Nucleus accumbens (tissue), 56 donors: ENCODE measurements at regions not wholly inside any gene's neighbourhood (a gene's known extent, or its start where the extent isn't known, plus 50 kb on each side); places are given as distances from the start of the nearest gene placed in this dataset.
"Not testable (repeated sequence)": the region's sequence is repeated elsewhere in the genome, so short reads cannot be mapped to it uniquely, and the experiment has no call there.

Source experiments
- DNase-seq, 56 donors: peaks; one replicate each; lab custom pipeline; 2025; lab: John Stamatoyannopoulos, UW

DNA sequence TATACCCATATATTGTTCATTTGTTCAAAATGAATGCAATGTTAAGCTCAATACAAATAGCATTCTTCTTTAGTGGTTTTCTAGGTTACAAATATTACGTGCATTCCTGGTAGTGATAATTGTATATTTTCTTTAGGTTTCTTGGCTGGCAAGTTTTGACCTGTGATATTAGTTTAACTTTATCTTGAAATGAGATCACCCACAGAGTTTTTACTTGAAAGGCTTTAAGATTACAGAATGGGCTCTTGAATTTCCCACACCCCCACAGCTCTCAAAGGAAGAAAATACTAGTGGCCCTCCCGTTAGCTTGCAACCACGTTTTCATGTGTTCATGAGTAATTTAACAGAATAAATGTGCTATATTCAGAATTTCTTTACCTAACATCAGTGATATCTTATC lies 1315.5 kb upstream of the GJE1 start:
- DNase-seq = no peak

DNA sequence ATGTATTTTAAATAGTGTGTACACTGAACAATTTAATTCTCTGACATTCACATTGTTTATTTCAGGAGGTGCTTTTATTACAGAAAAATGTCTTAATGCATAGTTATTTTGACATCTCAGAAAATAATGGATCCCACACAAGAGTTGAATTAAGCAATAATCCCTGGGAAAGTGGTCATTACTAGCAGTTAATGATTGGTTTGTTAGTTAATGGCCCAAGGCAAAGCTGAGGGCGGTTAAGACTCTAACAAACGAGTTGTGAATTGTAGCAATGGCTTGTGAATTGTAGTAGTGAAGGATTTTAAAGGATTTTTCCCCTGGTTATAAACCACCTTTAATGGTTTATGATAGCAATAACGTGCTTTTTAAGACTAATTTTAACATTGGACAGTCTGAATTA lies 1316.0 kb upstream of the GJE1 start:
- DNase-seq = no peak

DNA sequence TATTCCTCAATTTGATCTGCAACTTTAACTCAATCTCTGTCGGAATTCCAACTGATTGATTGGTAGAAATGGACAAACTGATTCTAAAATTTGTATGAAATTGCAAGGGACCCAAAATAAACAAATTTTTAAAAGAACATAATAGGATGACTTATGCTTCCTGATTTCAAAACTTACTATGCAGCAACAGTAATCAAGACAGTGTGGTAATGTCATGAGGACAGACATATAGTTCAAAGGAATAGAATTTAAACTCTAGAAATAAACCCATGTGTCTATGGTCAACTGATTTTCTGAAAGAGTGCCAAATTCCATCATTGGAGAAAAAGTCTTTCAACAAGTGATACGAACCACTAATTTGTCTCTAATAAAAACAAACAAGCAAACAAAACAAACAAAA lies 1320.1 kb upstream of the GJE1 start:
- no peak for DNase-seq

DNA sequence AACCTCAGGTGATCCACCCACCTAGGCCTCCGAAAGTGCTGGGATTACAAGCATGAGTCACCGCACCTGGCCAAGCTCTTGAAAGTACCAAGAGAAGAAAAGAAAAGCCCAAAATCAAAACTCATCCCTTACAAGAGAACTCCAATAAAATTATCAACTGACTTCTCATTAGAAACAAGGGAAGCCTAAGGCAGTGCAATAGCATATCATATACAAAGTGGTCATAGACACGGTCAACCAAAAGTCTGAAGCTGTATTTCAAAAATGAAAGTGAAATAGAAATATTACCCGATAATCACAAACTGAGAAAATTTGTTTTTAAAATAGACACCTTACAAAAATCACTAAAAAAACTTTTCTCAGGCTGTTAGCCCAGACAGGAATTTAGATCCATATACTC lies 1321.1 kb upstream of the GJE1 start:
- no peak for DNase-seq

DNA sequence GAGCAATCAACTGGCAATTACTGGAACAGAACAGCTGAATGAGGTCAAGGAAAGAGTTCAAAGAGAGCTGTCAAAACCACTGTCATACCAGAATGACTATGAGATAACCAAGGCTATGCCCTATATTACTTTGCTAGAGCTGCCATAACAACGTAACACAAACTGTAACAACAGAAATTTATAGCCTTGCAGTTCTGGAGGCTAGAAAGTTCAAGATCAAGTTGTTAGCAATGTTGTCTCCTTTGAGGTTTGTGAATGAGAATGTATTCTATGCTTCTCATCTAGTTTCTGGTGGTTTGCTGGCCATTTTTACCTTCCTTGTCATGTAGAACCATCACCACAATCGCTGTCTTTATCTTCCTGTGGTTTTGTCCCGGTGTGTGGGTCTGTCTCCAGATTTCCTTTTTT lies 1323.0 kb upstream of the GJE1 start:
- DNase-seq = no peak

DNA sequence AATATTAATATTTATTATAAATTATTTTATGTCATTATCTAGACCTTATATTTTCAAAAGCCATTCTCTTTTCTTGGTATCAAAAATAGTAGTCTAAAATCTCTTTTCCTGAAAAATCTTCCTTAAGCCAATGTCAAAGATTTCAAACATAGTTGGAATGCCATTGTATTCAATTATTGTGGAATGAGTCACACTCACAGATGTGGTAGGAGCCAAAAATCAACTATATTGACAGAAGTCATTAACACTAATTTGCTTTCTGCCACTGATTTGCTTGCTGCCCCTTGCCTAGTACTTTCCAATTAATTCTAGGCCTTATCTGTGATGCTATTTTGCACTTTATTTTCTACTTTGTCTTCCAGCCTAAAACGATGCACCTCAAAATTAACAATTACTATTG lies 1326.3 kb upstream of the GJE1 start:
- no peak for DNase-seq

DNA sequence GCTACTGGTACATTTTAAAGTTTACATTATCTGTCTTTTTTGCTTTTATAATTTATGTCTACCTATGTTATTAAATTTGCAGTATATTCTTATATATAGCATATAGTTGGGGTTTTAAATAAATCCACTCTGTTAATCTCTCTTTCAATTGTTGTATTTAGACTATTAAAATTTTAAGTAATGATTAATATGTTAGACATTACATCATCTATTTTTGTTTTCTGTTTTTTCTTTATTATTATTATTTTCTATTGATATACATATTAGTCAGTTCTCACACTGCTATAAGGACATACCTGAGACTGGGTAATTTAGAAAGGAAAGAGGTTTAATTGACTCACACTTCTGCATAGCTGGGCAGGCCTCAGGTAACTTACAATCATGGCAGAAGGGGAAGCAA lies 1338.2 kb upstream of the GJE1 start:
- no peak for DNase-seq

DNA sequence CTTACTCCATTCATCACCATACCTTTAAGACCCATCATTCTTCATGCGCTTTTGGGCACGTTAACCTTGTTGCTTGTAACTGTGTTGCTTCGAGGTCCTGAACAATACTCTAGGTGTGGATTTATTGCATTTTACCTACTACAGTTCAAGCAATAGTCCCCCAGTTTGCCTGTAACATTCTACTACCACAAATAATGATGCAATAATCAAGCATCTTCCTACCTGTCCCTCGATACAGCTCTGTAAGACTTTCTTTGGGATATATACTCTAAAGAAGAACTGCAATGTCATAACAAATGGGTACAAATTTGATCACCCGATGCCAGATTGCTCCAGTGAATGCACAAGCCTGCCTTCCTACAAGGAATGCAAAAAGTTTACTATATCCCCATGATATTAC lies 1342.6 kb upstream of the GJE1 start:
- no peak for DNase-seq

DNA sequence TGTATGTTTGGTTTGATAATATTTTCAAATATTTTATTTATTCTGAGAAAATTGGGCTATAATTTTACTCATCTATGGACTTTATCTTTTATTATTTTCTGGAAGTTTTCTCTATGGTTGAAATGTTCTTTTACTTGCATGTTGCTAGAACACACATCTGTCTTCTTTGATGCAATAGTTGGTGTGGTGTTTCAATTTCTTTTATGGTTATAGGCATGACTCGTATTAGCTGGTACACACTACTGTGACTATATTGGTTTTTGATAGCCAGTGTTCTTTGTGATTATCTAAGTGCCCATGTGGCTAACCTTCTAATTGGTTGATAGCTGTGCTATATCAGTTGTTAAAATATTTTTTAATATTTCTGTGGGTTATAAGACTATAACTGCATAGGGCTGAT lies 1343.3 kb upstream of the GJE1 start:
- no peak for DNase-seq

DNA sequence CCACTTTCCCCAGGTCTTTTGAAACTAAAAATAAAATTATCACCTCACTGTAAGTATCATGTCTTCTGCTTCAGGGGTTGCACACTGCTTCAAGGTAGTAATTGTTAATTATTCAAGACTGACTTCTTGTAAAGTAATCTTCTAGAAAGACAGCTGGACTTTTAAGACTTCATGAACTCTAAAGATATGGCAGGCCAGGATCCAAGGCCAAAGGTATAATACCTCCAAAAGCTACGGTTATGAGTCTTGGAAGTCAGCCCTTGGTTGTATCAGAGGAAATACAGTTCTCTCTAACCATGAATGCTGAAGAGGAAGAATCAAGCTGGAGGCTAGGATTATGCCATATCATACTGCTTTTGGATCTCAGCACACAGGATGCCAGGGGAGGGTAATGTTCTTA lies 1346.8 kb upstream of the GJE1 start:
- no peak for DNase-seq

DNA sequence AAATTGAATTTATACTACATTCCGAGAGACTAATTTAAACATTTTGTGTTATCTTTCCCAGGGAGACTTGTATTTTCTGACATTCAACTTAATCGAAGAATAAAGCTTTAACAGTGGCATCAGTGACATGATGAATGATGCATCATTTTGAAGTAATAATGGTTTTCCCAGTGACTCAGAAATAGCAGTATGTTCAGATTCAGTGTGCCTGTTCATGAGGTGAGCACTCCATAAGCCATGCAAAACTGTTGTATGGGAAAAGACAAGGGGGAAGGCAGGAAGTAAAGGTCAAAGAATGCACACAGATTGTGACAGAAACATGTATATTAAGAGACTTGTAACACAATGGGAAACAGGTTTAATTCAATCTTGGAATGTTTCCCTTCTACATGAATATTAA lies 1348.2 kb upstream of the GJE1 start:
- DNase-seq = no peak

DNA sequence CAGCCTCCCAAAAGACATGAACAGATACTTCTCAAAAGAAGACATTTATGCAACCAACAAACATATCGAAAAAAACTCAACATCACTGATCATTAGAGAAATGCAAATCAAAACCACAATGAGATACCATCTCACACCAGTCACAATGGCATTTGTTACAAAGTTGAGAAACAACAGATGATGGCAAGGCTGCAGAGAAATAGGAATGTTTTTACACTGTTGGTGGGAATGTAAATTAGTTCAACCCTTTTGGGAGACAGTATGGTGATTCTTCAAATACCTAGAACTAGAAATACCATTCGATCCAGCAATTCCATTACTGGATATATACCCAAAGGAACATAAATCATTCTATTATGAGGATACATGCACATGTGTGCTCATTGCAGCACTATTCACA lies 1349.2 kb upstream of the GJE1 start:
- DNase-seq = not testable (repeated sequence)

DNA sequence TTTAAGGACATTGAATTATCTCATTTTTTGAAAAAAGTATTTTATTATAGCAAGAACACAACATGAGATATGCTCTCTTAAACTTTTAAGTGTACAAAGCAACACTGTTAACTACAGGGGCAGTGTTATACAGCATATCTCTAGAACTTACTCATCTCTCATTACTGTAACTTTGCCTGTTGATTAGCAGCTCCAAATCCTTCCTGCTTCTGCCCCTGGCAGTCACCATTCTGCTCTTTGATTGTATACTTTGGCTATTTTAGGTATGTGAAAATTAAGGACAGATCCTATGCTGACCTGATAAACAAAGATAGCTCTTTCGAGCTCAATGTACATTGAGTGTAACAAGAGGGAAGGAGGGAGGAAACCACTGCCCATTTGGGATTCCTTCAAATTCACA lies 1349.8 kb upstream of the GJE1 start:
- DNase-seq = no peak

DNA sequence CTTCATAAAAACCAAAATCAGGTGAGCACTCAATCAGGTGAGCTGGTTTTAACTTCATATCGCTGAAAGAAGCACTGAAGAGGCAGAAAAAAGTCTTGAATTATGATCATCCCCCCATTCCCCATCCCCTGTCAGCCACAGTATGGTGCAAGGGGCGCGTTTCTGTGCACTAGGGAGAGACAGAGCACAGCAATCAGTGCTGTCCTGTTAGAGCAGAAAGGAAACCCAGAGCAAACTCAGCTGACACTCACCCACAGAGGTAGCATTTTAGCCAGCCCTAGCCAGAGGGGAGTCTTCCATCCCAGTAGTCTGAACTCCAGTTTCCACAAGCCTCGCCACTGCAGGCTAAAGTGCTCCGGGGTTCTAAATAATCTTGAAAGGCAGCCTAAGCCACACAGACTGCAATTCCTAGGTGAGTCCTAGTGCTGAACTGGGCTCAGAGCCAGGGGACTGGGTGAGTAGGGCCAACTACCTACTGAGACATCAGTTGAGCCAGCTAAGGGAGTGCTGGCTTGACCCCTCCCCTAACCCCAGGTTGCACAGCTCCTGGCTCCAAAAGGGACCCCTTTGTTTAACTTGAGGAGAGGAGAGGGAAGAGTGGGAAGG lies 1352.6 kb upstream of the GJE1 start:
- no peak for DNase-seq

DNA sequence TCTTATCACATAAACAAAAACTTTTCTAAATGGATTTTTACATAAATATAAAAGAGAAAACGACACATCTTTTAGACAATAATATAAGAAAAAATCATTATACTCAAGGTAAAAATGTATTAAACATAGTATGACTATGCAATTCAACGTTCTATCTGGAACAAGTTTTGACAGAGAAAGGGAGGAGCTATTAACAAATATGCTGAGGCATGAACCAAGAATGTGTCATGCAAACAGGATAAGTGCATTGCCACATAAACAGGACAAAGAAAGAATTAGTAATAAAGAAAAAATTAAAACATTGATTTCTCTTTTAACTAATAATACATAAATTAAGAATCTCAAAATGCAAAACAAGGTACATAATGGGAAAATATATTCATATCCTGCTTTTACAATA lies 1353.4 kb upstream of the GJE1 start:
- no peak for DNase-seq

DNA sequence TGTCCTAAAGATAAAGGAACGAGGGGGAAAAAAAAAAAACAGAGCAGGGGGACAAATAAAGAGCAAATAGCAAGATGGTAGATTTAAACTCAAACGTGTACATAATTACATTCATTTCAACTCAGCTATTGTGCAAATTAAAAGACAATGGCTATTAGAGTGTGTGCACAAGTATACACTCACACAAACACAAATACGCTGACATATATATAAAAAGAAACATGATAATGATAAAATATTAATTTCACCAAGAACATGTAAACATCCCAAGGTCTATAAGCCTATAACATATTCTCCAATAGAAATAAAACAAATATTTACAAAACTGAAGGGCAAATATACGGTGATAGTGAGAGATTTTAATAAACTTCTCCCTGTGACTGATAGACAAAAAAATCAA lies 1354.9 kb upstream of the GJE1 start:
- no peak for DNase-seq

DNA sequence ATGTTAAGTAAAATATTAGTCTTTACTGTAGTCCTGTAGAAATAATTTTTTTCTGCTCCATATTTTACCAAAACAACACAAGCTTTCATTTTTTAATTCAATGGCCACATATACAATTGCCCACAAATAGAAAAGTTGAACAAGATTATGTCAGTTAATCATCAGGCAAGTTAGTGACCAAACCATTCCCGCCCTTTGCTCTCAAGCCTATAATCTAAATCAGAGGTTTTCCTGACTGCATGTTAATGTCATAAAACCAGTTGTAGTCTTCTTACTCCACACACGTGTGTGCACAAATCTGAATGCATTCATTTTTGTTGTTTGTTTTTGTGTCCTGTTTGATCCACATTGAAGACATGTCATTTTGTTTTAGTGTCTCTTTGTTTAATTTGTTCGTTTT lies 1357.7 kb upstream of the GJE1 start:
- DNase-seq = no peak

DNA sequence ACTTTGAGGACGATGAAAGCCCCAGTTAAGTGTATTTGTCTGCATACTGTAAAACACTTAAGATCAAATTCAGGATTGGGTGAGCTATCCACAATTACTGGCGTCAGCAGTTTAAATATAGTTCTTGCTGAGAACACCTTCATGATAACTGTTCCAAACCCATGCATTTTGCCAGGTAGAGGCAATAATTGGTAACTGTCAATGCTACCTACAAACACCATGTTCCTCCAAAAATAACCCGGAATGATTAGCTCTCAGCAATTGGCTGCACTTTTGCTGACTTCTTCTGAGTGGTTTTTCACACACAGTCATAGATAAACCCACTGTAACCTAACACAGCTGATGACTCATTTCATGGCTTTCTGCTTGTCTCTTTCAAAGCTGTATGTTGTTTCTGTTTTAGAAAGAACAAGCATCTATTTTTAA lies 1358.6 kb upstream of the GJE1 start:
- peak in 12 of 56 donors; percentile 1 to 64 (median 12) for DNase-seq

DNA sequence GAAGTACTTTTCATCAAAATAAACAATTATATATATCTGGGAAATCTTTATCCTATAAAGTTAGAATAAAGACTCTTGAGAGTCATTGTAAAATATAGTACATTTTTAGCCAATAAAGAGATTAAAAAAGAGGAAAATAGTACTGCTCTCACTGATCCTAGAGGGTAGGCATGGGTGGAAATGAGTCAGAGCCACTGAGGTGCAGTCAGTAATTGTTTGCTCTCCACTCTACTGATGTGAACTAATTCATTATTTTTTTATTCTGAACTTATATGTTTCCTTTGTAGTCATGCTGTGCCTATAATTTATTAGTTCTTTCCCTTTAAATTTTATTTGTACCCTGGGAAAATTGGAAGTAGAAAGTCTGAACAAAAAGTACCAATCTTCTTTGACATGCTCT lies 1359.4 kb upstream of the GJE1 start:
- no peak for DNase-seq

DNA sequence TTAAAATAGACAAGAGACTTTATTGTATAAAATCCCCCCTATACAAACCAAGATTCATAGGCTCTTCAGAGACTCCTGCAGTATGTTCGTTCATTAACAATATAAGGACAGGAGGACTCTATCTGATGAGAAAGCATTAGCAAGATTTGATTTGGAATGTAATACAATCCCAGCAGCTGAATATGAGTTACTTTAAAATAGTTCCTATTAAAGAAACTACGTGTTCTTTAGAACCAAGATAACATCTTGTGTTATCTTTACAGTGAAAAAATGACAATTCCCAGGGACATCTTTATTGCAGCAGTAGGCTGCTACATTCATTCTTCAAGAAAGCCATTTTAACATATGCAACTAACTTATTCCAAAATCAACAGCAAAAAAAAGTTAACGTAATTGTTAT lies 1360.1 kb upstream of the GJE1 start:
- DNase-seq = no peak

DNA sequence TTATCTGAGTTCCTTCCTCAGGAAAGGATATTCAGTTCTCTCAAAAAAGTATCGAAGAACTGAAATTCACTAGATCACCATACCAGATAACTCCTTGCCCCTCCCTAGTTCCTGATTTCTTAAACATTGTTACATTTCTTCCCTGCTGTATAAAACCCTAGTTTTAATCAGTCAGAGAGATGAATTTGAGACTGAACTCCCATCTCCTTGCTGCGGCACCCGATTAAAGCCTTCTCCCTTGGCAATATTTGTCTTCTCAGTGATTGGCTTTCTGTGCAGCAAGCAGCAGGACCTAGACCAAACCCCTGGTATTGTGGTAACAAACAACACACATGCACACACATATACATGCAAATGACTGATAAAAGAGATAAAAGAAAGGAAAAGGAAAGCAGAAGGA lies 1364.6 kb upstream of the GJE1 start:
- DNase-seq = no peak

DNA sequence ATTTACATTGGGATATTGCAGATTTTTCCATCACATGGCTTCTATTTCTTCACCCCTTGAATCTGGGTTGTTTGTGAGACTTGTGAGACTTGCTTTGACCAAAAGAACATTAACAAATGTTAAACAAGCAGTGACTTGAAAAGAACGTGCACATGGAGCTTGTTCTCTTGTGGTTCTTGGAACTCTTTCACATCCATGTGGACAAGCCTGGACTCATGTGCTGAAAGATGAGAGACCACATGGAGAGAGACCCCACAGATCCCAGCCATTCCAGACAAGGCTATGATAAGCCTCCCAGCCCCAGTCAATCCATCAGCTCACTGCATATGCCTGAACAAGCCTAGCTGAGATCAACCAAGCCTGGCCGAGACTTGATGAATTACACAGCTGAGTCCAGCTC lies 1365.7 kb upstream of the GJE1 start:
- DNase-seq = no peak

DNA sequence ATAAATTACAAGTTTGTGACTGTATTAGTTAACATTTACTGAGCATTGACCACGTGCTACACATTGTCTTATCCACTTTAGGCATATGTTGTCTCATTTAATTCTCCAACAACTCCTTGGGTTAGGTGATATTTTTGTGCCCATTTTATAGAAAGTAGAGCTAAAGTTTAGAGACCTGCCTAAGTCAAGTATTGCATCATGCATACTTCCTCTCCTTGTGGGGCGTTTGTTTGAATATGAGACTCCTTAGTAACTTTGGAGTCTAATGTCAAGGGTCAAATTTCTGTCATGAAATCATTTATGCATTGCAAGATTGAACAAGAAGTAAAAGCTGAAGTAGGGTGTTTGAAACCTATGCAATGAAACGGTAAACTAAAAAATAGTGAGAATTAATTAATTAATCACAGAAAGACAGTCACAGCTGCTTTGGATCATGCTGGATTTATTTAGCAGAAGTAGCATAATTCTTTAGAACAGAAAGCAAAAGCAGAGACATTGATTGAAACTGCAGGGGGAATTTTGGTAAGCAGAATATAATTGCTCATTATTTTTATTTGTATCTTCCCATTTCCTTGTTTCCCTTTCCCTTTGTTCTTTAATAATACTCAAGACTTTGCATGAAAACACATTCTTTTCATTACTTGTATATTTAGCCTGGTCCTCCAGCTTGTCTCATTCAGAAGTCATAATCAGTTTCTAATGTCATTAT lies 1374.4 kb upstream of the GJE1 start:
- no peak for DNase-seq
